SK-N-SH (cell line): ENCODE measurements at regions not wholly inside any gene's neighbourhood (a gene's known extent, or its start where the extent isn't known, plus 50 kb on each side); places are given as distances from the start of the nearest gene placed in this dataset.

Source experiments
- CTCF ChIA-PET: fragments of 300-600, 350-600 bp; formaldehyde crosslinking; extraction: SDS; loops from one replicate; lab custom pipeline; 2021; lab: Yijun Ruan, JAX
- POLR2A ChIA-PET: fragments of 350-600 bp; sonication (Branson Sonifier 250); formaldehyde crosslinking; extraction: SDS; loops from one replicate; lab custom pipeline; 2020; ENCODE audit warnings: antibody characterized with exemption, inconsistent platforms; lab: Yijun Ruan, JAX
- DNase-seq: peaks from one replicate; pipeline ENCODE4 v3.0.0; 2012
- H2AFZ ChIP-seq: fragments of 200-600 bp; sonication (generic); 2 replicates; pipeline ENCODE4 v1.8.1; 2016; ENCODE audit warnings: antibody characterized with exemption, mild to moderate bottlenecking, low read depth
- H3F3A ChIP-seq: fragments of 200-600 bp; sonication (generic); replicated peaks from 2 replicates; pipeline ENCODE3; 2016; ENCODE audit warnings: antibody characterized with exemption, mild to moderate bottlenecking; ENCODE audit not compliant: insufficient read depth
- H3K27ac ChIP-seq, 2 experiments: fragments of 200-500 bp in 1 of 2; fragments of 200-600 bp in 1 of 2; sonication (Bioruptor generic) in 1 of 2; sonication (generic), shearing (Covaris generic) in 1 of 2; 2 replicates each; pipeline versions ENCODE4 v1.5.1 to v1.6.1; 2014 to 2016; ENCODE audit warnings: low read depth in 2 of 2, inconsistent platforms in 1 of 2, low read length in 1 of 2, mild to moderate bottlenecking in 1 of 2, mixed read lengths in 1 of 2
- H3K27me3 ChIP-seq: fragments of 200-600 bp; sonication (generic), shearing (Covaris generic); 2 replicates; pipeline ENCODE4 v1.6.1; 2016; ENCODE audit warnings: mixed run types; ENCODE audit not compliant: insufficient read depth
- H3K36me3 ChIP-seq, 2 experiments: fragments of 200-500 bp in 1 of 2; fragments of 200-600 bp in 1 of 2; sonication (Bioruptor generic) in 1 of 2; sonication (generic) in 1 of 2; replicated peaks in 1 of 2; 2 replicates each; pipeline versions ENCODE3 to v1.5.1; 2014 to 2016; ENCODE audit warnings: low read length in 1 of 2, mild to moderate bottlenecking in 1 of 2; ENCODE audit not compliant: insufficient read depth in 2 of 2, control insufficient read depth in 1 of 2
- H3K4me1 ChIP-seq, 2 experiments: fragments of 200-500 bp in 1 of 2; fragments of 200-600 bp in 1 of 2; sonication (Bioruptor generic) in 1 of 2; sonication (generic), shearing (Covaris generic) in 1 of 2; 2 replicates each; pipeline versions ENCODE4 v1.5.1 to v1.6.1; 2014 to 2016; ENCODE audit warnings: low read depth in 1 of 2, low read length in 1 of 2, mixed run types in 1 of 2; ENCODE audit not compliant: insufficient read depth in 2 of 2, control insufficient read depth in 1 of 2
- H3K4me2 ChIP-seq: fragments of 200-600 bp; sonication (generic), shearing (Covaris generic); 2 replicates; pipeline ENCODE4 v1.6.1; 2017; ENCODE audit warnings: mixed run types
- H3K4me3 ChIP-seq, 2 experiments: fragments of 200-500 bp in 1 of 2; fragments of 200-600 bp in 1 of 2; sonication (Bioruptor generic) in 1 of 2; sonication (generic), shearing (Covaris generic) in 1 of 2; 2 replicates each; pipeline versions ENCODE4 v1.5.1 to v1.8.1; 2014 to 2016; ENCODE audit warnings: low read depth in 2 of 2, inconsistent platforms in 1 of 2, low read length in 1 of 2, mild to moderate bottlenecking in 1 of 2, mixed read lengths in 1 of 2, moderate library complexity in 1 of 2
- H3K79me2 ChIP-seq: fragments of 200-600 bp; sonication (generic); 2 replicates; pipeline ENCODE4 v1.8.1; 2017; ENCODE audit warnings: mild to moderate bottlenecking; ENCODE audit not compliant: insufficient read depth
- H3K9ac ChIP-seq: fragments of 200-600 bp; sonication (generic); 2 replicates; pipeline ENCODE4 v1.6.1; 2017; ENCODE audit warnings: mixed run types
- H3K9me2 ChIP-seq: fragments of 200-600 bp; sonication (generic); 2 replicates; pipeline ENCODE4 v1.6.1; 2017; ENCODE audit warnings: mixed run types
- H3K9me3 ChIP-seq: fragments of 200-600 bp; sonication (generic); 2 replicates; pipeline ENCODE4 v1.6.1; 2017; ENCODE audit warnings: mixed run types, mild to moderate bottlenecking, moderate library complexity
- H4K20me1 ChIP-seq: fragments of 200-600 bp; sonication (generic); 2 replicates; pipeline ENCODE4 v1.6.1; 2017; ENCODE audit warnings: mild to moderate bottlenecking, mixed run types; ENCODE audit not compliant: insufficient read depth
- EZH2phosphoT487 ChIP-seq: fragments of 200-600 bp; sonication (generic); IDR thresholded peaks from 2 replicates; pipeline ENCODE4 v1.6.1; 2017; ENCODE audit warnings: low read depth, mixed run types, mild to moderate bottlenecking, antibody characterized with exemption, moderate library complexity, borderline replicate concordance
- FOXM1 ChIP-seq: IDR thresholded peaks from 2 replicates; pipeline ENCODE4 v1.4.0; 2012; ENCODE audit warnings: low read depth, mild to moderate bottlenecking
- MEF2A ChIP-seq: IDR thresholded peaks from 2 replicates; pipeline ENCODE4 v1.4.0; 2012; ENCODE audit warnings: low read depth, borderline replicate concordance
- RXRA ChIP-seq: IDR thresholded peaks from 2 replicates; pipeline ENCODE4 v1.4.0; 2012; ENCODE audit warnings: low read depth, mild to moderate bottlenecking, borderline replicate concordance
- TAF1 ChIP-seq: IDR thresholded peaks from 2 replicates; pipeline ENCODE4 v1.6.1; 2012; ENCODE audit warnings: low read depth, mild to moderate bottlenecking, low read length, moderate library complexity, borderline replicate concordance
- TCF12 ChIP-seq: IDR thresholded peaks from 2 replicates; pipeline ENCODE4 v1.4.0; 2012
- whole genome bisulfite sequencing: methylation state at CpG from one replicate; pipeline ENCODE4 v1.1.6; 2017; ENCODE audit warnings: low lambda C conversion rate; 5-methylcytosine and 5-hydroxymethylcytosine counted together
- TF ChIP-seq, protein P1 (sequence below): IDR thresholded peaks from 2 replicates; pipeline ENCODE4; 2012
- TF ChIP-seq, protein P2 (sequence below): IDR thresholded peaks from 2 replicates; pipeline ENCODE4 v1.6.1; 2012; ENCODE audit warnings: mild to moderate bottlenecking, low read depth, low read length, moderate library complexity

DNA sequence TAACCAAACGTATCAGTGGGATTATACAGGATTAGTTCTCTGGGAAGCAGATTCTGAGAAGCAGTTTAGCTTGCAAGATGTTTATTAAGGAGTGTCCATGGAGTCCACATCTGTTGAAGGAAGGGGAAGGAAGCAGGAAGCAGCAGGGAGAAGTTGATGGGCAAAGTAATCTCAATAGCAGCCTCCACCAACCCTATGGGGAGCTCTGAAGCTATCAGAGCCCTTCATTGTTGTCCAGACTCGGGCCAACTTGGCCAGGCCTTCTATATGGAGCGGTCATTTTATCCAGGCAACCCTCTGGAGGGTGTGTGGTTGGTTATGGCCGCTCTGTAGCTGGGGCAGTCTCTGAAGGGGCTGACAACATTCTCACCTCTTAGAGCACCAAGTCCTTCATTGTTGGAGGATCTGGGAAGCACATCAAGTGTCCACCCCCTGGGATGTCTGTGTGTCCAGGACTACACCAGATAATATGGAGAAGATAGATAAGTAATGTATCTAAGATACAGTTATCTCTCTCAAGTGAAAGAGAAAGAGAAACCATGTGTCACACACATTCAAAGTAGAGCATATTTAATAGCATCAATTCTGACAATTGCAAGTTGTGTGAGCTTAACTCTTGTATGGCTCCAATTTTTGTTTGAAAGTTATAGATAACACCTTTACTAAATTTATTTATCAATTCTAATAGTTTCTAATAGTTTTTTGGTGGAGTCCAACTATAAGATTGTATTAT, 101.7 kb upstream of the TRIM77 start:
- no peak for DNase-seq
- H3K4me3 ChIP-seq: no peak overlapping the region
- no peaks in the 10 kb centered on the region for H3K27me3 ChIP-seq
- H3K4me2 ChIP-seq: no peak overlapping the region
- no peaks in the 10 kb centered on the region for H4K20me1 ChIP-seq
- 45% methylated on average over 4 of the region's 4 CpGs for WGBS
- H3K9me3 ChIP-seq: no peaks in the 10 kb centered on the region
- H3K36me3 ChIP-seq: no peaks in the 10 kb centered on the region
- TF ChIP-seq EZH2phosphoT487 (no peak), TCF12 (no peak), RXRA (no peak), TAF1 (no peak)
- TF ChIP-seq, protein P1, sequence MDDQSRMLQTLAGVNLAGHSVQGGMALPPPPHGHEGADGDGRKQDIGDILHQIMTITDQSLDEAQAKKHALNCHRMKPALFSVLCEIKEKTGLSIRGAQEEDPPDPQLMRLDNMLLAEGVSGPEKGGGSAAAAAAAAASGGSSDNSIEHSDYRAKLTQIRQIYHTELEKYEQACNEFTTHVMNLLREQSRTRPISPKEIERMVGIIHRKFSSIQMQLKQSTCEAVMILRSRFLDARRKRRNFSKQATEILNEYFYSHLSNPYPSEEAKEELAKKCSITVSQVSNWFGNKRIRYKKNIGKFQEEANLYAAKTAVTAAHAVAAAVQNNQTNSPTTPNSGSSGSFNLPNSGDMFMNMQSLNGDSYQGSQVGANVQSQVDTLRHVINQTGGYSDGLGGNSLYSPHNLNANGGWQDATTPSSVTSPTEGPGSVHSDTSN: no peak
- TF ChIP-seq, all 33 proteins: peak for 0
- peak overlapping the region in 1 of 2 experiments; percentile 71; a peak in 1 of 4 replicates for H3K27ac ChIP-seq
- CTCF ChIA-PET: no interaction called here
- no peaks in the 10 kb centered on the region; a peak in 1 of 4 replicates for H3K4me1 ChIP-seq
- H3K9ac ChIP-seq: no peak overlapping the region
- H3F3A ChIP-seq: peaks cover 15% of the 10 kb centered on the region
- H3K9me2 ChIP-seq: no peaks in the 10 kb centered on the region
- POLR2A ChIA-PET: no interaction called here
- no peaks in the 10 kb centered on the region for H3K79me2 ChIP-seq
- no peak overlapping the region for H2AFZ ChIP-seq

GRCh38 chr11:89612096-89612495, 98.0 kb upstream of the TRIM77 start:
- 63% methylated on average over 4 of the region's 4 CpGs for WGBS
- no peak overlapping the region for H3K4me3 ChIP-seq
- no peaks in the 10 kb centered on the region for H3K9me2 ChIP-seq
- H3K27ac ChIP-seq: no peak overlapping the region
- no peak overlapping the region for H3K9ac ChIP-seq
- CTCF ChIA-PET: no interaction called here
- no peaks in the 10 kb centered on the region for H3K36me3 ChIP-seq
- POLR2A ChIA-PET: no interaction called here
- no peaks in the 10 kb centered on the region for H3K79me2 ChIP-seq
- no peak overlapping the region for H3K4me2 ChIP-seq
- peaks cover 6% of the 10 kb centered on the region for H3F3A ChIP-seq
- DNase-seq: no peak
- H3K9me3 ChIP-seq: no peaks in the 10 kb centered on the region
- 0 out of 2 replicates have a peak overlapping the region, but pooled peaks have one; percentile 29 for H2AFZ ChIP-seq
- H3K27me3 ChIP-seq: no peaks in the 10 kb centered on the region
- TF ChIP-seq MEF2A: no peak
- no peak for TF ChIP-seq FOXM1
- TF ChIP-seq, protein P2, sequence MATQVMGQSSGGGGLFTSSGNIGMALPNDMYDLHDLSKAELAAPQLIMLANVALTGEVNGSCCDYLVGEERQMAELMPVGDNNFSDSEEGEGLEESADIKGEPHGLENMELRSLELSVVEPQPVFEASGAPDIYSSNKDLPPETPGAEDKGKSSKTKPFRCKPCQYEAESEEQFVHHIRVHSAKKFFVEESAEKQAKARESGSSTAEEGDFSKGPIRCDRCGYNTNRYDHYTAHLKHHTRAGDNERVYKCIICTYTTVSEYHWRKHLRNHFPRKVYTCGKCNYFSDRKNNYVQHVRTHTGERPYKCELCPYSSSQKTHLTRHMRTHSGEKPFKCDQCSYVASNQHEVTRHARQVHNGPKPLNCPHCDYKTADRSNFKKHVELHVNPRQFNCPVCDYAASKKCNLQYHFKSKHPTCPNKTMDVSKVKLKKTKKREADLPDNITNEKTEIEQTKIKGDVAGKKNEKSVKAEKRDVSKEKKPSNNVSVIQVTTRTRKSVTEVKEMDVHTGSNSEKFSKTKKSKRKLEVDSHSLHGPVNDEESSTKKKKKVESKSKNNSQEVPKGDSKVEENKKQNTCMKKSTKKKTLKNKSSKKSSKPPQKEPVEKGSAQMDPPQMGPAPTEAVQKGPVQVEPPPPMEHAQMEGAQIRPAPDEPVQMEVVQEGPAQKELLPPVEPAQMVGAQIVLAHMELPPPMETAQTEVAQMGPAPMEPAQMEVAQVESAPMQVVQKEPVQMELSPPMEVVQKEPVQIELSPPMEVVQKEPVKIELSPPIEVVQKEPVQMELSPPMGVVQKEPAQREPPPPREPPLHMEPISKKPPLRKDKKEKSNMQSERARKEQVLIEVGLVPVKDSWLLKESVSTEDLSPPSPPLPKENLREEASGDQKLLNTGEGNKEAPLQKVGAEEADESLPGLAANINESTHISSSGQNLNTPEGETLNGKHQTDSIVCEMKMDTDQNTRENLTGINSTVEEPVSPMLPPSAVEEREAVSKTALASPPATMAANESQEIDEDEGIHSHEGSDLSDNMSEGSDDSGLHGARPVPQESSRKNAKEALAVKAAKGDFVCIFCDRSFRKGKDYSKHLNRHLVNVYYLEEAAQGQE: no peak
- no peaks in the 10 kb centered on the region for H4K20me1 ChIP-seq
- H3K4me1 ChIP-seq: no peaks in the 10 kb centered on the region; a peak in 1 of 4 replicates
